Hindlimb muscle (tissue), 1 donor: ENCODE measurements at regions not wholly inside any gene's neighbourhood (a gene's known extent, or its start where the extent isn't known, plus 50 kb on each side); places are given as distances from the start of the nearest gene placed in this dataset.

ENCODE experiments used
- DNase-seq: peaks from one replicate; pipeline ENCODE4 v3.0.0-alpha.2; 2013

- DNase-seq = no peak
Observed at GRCh38 chr2:239865059-239865639, 160.0 kb downstream of the NDUFA10 start.

- DNase-seq = no peak
Observed at GRCh38 chr2:239864247-239865058, 160.7 kb downstream of the NDUFA10 start.

GRCh38 chr2:239862613-239863012 lies 162.5 kb downstream of the NDUFA10 start:
- DNase-seq = no peak

- DNase-seq = no peak
Observed at GRCh38 chr2:239858179-239858578, 167.0 kb downstream of the NDUFA10 start.

GRCh38 chr2:239857591-239857990 lies 167.6 kb downstream of the NDUFA10 start:
- DNase-seq = no peak

GRCh38 chr2:239856620-239857285 lies 168.4 kb downstream of the NDUFA10 start:
- DNase-seq = no peak

- no peak for DNase-seq
Observed at GRCh38 chr2:239855863-239856587, 169.1 kb downstream of the NDUFA10 start.

- DNase-seq = no peak
Observed at GRCh38 chr2:239854596-239854995, 170.5 kb downstream of the NDUFA10 start.

GRCh38 chr2:239853706-239854327 lies 171.3 kb downstream of the NDUFA10 start:
- DNase-seq = no peak

GRCh38 chr2:239853121-239853520 lies 172.0 kb downstream of the NDUFA10 start:
- DNase-seq = no peak

GRCh38 chr2:239852272-239852671 lies 172.9 kb downstream of the NDUFA10 start:
- DNase-seq = no peak

- no peak for DNase-seq
Observed at GRCh38 chr2:239846789-239847676, 178.1 kb downstream of the NDUFA10 start.

GRCh38 chr2:239845968-239846367 lies 179.2 kb downstream of the NDUFA10 start:
- no peak for DNase-seq

- DNase-seq = no peak
Observed at GRCh38 chr2:239839306-239839705, 185.8 kb downstream of the NDUFA10 start.

GRCh38 chr2:239836021-239836765 lies 188.9 kb downstream of the NDUFA10 start:
- DNase-seq = no peak

- DNase-seq = no peak
Observed at GRCh38 chr2:239835056-239835455, 190.1 kb downstream of the NDUFA10 start.

- no peak for DNase-seq
Observed at GRCh38 chr2:239834143-239834542, 191.0 kb downstream of the NDUFA10 start.

- DNase-seq = no peak
Observed at GRCh38 chr2:239833269-239834109, 191.7 kb downstream of the NDUFA10 start.

- DNase-seq = no peak
Observed at GRCh38 chr2:239832490-239833268, 192.5 kb downstream of the NDUFA10 start.
